OCI-M1 (cell line): ENCODE measurements at regions not wholly inside any gene's neighbourhood (a gene's known extent, or its start where the extent isn't known, plus 50 kb on each side); places are given as distances from the start of the nearest gene placed in this dataset.

Experiments used
- DNase-seq: peaks from one replicate; lab custom pipeline; 2025; lab: John Stamatoyannopoulos, UW

DNA sequence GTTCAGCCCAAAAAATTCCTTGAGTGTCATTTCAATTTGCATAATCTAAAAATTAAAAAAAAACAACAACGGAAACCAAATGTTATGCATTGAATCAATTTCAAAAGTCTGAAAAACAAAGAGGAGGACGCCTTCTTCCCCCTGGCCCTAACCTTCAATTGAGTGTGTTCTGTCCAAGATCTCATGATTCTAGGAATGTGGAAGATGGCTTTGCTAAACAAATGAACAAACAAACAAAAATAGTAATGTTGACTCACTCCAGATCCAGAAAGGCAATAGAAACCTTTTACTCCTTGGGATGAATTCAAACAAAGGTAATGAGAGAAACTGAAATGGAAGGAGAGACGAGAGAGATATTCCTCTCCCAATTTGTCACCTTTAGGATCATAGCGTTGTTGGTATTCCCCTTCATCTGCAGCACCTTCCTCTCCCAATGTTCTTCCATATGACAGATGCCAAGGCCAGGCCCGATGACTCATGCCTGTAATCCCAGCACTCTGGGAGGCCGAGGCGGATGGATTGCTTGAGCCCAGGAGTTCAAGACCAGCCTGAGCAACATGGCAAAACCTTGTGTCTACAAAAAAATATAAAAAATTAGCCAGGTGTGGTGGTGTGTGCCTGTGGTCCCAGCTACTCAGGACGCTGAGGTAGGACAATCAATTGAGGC is 109.2 kb upstream of the ADGRF1 start:
- DNase-seq: no peak

DNA sequence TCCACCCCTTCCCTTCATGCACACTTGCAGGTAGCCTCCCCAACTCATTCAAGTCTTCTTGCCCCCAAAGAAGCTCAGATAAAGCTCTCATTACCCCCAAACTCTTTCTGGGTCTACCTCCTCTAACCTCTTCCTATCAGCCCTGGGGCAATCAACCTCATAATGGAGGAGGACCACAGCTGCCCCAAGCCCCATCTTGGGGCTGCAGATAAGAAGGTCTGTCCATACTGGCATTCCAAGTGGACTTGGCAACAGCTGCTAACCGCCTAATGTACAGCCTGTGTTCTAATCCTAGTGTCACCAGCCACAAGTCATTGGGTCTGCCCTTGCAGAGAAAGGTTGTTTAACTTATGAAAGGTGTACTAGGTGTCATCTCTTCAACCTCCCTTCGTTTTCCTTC is 107.4 kb upstream of the ADGRF1 start:
- DNase-seq: peak; percentile 28

DNA sequence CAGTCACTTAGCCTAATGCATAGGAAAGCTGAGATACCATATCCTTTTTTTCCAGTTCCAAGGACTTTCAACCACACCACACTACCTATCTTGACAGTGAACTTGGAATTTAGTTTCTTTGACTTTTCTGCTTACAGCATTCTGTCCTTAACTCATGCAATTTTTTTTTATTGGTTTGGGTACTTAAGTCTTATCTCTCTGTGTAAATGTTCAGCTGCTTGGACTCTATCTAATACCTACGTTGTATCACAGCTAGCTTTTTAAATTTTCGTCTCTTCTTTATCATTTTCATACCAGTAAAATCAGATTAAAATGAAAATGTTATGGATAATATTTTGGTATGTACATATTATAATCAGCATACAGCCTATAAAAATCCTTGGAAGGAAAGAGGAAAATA is 106.9 kb upstream of the ADGRF1 start:
- DNase-seq: no peak

DNA sequence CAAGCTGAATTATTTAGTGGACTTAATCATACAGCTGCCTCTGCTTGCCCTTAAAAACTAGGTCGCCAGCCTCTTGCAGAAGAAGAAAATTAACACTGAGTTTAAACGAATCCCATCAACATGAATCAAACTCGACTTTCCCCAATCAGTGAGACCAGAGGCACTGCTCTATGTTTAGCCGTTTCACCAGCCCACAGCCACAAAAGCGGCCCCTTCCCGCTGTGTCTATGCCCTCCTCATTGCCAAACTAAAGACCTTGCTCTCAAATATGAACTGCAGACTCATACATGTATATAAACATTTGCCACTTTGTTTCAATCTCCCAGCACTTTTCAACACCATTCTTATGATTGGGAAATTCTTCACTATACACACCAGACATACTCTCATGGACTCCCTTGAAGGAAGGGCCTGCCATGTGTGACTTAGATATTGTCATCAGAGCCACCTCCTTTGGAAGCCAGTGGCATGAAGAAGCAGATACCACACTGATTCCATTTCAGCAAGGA is 105.8 kb upstream of the ADGRF1 start:
- DNase-seq: no peak

DNA sequence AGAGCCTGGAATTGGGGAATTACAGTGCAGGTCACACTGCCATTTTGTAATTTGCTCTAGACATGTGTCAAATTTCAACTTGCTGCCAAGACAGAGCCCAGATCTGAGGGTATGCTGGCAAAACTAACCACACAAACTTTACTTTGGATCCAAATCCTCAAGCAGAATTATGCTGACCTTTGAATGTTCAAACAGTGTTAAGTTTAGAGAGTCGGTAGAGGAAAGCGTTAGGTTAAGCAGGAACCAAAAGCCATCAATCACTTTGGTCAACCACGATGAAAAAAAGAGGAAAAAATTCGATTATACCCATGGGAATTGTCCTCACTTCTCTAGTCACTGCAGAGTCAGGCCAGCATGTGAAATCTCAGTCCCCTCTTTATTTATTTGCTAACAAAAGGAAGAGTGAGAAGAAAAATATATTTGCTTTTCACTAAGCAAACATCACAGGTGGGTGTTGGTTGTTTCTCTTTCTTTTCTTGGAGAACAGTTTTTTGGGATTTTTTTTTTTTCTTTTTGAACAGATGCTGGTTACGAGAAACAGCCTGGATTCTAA is 105.1 kb upstream of the ADGRF1 start:
- no peak for DNase-seq

DNA sequence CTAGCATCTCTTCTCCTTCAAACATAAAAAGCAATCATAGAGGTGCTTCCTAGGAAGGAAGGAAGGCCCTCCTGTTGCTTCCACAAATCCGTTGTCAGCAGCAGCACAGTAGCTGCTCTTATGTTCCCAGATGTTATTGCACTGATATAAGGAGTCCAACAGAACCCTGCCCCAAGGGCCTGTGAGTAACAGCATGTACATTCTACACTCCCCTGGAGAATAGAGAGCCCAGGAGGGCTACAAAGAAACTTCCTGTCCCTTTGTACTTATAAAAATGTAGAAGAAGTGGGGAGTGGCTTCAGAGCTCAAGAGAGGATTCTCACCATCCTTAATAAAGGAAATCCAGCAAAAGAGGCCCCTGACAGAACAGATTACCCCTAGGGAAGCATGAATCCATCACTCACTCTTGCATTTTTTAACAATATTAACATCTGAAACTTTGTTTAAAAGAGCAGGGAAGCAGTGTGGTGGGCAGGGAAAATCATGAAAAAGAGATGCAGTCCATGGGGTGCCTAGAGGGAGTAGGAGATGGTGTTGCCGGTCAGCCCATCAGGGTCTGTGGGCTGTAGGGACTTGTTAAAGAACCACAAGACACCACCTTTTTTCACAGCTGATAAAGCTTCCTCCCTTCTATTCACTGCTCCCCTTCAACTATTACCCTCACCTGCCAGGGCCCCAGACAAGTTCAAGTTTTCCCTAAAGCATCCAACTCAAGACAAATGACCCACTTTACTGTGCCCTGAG is 104.5 kb upstream of the ADGRF1 start:
- DNase-seq: no peak

DNA sequence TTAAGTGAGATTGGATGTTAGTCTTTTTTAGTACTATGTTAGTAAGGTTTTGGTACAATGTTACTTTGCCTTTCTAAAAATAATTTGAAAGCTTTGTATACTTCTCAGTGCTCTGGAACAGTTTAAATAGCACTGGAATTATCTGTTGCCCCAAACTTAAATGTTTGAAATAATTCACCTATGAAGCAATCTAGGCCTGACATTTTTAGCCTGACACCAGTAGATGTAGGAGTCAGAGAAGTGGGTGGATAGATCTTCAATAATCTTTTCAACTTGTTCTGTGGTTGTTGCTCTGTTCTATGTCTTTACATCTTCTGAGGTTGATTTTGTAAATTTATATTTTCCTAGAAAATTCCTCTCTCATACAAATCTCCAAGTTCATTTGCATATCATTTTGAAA is 103.1 kb upstream of the ADGRF1 start:
- no peak for DNase-seq

DNA sequence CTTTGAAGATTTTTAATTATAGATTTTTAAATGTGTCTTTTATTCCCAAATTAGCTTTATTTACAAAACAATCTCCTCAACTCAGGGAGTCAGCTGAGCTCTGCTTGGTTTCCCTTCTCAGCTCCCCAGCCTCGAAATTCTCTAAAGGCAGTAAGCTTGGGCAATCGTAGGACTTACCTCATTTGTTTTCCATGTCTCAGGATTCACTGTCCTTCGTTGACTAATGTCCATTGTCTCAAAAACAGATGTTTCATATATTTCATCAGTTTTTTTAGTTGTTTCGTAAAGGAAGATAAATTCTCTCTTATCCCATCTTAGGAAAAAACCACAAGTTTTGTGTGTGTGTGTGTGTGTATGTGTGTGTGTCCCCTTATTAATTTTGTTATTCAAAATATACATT is 102.2 kb upstream of the ADGRF1 start:
- peak; percentile 33 for DNase-seq

DNA sequence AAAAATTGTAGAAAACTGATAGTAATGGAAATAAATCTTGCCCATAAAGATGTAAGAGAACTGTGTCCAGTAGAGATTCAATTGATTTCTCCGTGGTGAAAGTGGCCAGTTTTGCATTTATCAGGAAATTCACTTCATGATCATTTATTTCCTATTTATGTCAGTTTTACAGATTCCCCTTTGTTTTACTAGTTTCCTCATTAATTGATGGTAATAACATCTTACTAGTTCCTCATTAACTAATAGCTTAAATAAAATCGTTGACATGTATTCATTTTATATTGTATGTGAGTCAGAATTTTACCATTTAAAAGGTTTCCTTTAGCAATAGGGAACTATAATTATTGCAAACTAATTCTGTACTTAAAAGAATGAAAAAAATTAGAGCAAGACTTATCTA is 99.8 kb upstream of the ADGRF1 start:
- DNase-seq: no peak

DNA sequence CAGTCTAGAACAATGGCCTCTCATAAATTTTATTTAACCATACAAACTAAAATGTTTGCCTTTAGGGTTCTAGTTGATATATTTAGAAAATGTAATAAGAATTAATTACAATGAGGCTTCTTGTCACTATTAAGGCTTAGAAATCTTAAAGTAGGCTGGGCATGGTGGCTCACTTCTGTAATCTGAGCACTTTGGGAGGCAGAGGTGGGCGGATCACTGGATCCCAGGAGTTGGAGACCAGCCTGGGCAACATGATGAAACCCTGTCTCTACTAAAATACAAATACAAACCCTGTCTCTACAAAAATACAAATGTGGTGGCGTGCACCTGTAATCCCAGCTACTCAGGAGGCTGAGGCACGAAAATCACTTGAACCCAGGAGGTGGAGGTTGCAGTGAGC is 99.0 kb upstream of the ADGRF1 start:
- DNase-seq: no peak

DNA sequence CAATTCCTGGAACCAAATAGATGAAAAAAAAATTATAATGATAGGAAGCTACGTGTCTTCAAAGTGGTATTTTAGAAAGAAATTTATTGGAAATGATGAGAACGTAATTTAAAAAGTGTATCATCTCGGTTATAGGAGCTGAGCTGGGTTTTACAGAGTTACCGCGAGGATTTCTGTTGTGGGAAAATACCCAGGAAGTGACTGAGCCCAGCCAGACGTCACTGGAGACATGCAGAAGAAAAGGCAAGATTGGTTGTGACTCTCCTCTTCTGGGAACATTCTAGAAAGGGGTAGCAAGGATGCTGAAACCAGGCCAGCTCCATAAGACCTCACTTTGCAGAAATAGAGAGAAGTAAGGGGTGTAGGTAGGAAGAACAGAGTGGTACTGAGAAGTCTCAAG is 95.9 kb upstream of the ADGRF1 start:
- DNase-seq: no peak

DNA sequence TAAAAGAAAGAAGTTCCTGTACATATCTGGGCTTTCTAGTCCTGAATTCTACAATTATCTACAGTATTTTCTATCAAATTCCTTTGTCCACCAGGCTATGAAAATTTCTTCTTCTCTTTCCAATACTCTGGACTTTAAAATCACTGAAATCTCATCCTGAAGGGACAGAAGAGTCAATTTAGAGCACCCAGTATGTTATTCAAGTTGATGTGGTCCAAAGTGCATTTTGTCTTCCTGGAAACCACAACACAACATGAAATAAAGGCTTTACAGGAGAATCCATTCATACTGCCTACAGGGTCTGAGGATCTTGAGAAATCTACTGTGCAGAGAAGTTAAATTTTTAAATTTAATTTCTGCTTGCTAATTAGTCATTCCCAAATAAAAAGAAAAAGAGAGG is 94.9 kb upstream of the ADGRF1 start:
- no peak for DNase-seq

DNA sequence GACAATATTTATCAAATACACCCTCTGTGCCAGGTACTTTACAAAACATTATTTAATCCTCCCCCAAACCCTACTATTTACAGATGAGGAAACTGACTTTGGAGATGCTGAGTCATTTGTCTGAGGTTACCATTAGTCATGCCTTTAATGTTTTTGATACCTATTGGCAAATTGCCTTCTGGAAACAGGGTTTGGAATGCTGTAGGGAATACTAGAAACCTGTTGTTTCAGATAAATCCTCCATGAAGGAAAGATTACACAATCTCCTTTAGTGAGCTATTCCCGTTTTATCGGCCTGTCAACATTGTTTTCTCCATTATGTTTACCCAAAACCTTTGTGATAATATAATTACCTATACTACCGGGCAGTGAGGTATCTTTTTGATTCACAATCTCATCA is 93.6 kb upstream of the ADGRF1 start:
- DNase-seq: peak; percentile 53

DNA sequence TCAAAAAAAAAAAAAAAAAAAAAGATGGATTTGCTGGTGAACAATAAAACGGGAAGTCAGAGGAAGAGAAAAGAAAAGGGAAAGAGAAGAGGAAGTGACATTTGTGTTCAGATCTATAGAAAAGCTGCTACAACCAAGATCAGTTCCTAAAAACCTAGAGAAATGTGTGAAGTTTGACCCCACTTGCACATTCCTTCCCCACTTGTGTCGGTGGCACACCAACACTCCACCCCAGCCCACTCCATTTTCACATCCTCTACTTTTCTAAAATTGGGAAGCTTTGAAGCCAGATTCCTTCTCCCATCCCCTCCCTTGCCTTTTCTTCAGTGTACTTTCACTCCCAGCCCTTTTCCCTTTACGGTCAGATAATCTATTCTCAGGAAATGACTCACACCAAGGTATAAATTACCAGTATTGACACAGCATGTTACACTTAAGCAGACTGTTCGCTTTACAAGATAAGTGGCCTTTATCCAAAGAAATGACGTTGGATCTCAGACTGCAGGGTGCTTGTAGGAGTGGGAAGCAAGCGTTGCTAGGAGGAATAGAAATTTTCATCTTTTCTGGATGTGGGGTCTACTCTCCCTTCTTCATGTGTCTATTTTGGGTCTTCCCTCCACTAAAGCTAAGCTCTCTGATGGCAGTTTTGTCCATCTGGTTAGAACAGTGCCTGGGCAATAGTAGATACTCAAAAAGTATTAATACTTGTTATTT is 92.5 kb upstream of the ADGRF1 start:
- DNase-seq: peak; percentile 83

DNA sequence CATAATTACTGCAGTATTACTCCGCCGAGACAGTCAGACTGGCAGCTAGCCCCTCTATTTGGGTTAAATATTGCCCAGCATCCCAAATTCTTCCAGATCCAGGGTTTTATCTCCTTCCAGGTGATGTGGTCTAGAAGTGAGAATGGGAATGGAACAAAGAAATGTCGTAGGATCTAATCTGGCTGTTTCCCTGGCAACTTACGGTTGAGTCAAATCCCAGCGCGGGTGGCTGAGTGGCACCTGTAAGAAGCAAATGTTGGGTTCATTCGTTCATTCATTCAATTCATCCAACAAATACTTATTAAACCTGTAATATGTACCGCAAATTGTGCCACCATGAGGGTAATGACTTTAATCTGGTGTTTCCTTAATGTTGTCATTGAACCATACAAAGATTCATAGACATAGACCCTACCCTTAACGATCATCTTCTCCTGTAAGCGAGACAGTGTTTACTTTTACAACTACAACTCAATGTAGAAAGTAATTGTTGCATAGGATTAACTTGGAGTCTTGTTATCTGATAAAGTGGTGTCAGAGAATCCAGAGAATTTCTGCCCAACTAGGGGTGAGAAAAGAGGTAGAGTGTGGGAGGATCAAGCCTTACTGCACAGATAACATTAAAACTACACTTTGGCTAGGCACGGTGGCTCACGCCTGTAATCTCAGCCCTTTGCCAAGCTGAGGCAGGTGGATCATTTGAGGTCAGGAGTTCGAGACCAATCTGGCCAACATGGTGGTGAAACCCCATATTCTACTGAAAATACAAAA is 91.3 kb upstream of the ADGRF1 start:
- DNase-seq: no peak

DNA sequence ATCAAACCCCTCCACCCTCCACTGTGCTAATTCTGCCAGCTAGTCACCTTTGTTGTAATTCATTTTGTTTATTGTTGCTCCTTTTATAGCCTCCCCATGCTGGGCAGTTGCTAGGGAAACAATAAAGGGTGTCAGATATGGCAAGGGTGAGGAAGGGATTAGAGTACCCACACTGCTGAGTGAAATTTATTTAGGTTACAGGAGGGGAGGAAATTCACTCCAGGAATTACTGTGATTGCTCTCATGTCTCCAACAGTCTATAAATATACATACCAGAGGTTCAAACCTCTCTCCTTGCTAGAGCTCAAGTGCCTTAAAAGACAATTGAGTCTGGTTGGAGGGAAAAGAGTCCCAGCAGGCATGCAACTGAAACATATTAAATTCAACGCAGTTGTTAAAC is 90.6 kb upstream of the ADGRF1 start:
- DNase-seq: no peak

DNA sequence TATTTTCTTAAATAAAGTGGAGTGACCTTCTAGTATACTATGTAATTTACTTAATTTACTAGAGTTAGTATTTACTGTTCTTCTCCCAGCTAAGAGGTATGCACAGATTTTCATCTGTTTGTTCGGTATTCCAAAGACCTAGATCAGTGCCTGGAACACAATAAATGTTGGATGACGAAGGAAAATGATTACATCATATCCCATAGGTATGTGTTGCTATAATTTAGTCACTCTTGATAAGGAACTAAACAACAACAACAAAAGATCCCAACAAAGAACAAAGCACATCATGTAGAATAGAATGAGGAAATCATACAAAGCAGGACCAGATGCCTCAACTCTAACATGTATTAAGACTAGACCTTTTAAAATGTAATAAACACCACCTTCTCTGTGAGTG is 89.6 kb upstream of the ADGRF1 start:
- DNase-seq: no peak

DNA sequence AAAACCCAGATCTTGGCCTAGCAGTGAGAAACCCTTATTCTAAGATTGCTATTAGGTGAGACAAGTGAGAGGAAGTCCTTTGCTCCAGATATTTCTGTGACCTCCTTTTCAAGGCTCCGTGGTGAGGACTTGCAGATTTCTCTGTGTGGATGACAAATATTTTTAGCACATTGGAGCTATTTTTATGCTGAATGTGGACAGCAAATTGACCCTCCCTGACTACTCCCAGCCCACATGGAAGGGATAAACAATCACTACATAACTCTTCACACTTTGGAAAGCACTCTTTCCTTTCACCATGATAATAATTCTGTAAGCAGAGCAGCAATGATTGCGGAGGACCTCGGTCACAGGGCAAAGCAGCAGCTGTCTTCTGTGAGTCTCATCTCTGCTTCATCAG is 88.0 kb upstream of the ADGRF1 start:
- DNase-seq: no peak

DNA sequence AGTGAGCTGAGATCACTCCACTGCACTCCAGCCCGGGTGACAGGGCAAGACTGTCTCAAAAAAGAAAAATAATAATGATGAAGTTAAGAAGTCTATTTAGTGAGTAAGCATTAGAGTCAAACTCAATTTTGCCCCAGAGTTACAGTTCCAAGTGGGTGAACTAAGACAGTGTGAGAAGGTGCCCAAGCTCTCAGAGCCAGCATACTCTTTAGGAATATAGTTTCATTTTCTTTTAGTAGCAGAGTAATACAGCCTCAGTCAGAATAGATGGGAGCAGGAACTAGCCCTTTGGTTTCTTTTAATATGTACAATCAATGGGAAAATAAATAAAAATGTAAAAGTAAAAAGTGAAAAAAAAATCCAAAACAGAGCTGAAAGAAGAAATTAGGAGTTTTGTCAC is 87.0 kb upstream of the ADGRF1 start:
- DNase-seq: peak; percentile 29

DNA sequence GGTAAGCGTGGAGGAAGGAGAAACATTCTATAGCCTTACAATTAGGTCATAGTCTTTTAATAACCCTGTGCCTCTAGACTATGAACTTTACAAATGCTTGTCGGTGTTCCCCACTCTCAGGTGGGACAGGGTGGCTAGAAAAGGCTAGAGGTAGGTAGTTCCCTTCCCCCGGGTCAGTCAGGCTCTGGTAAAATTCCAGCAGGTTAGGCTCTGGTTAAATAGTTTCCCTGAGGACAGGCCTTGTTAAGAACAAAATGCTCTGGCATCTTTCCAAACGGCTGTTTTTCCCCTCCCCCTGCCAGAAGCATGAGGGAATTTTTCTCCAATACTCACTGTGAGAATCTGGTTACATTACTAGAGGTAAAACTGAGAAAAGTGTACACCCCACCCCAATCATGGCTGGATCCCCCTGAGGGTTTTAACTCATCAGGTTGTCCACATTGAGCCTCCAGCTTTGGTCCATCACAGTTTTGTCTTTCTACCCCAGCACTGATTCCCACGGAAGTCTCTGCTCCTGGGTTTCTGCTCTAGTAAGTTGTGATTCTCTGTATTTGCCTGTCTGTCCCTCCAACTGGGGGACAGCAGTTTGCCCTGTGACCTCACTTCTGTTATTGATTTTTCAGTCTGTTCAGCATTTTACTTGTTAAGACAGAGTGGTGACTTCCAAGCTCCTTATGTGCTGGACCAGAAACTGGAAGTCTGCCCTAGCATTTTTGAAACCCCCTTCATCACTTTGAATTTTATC is 84.7 kb upstream of the ADGRF1 start:
- DNase-seq: no peak

DNA sequence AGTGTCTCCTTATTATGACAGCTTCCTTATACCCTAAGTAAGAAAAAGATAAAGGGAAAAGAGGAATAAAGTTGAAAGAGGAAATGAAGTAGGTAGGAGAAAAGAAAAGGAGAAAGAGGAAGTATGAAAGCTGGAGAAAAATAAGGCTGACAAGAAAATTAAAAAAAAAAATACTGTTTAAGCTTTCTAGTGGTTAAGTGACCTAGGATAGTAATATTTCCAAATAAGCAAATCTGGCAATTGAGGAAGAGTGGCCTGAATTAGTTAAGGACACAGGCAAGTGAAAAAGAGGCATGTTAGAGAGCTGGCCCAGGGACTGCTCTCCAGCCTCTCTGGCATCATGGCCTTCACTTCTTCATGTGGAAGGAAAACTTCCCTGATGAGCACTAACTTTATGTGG is 76.5 kb upstream of the ADGRF1 start:
- peak; percentile 57 for DNase-seq
